Heart right ventricle (tissue), 16 donors: ENCODE measurements at regions not wholly inside any gene's neighbourhood (a gene's known extent, or its start where the extent isn't known, plus 50 kb on each side); places are given as distances from the start of the nearest gene placed in this dataset.

ENCODE experiments used
- ATAC-seq, 8 donors: fragments of 200-7000 bp; cut with Tn5 transposase; one replicate each; pipeline ENCODE4 v1.9.1; 2020; ENCODE audit warnings: mild to moderate bottlenecking in 8 of 8, moderate library complexity in 8 of 8, moderate number of reproducible peaks in 1 of 8
- DNase-seq, 2 donors: peaks; one replicate each; pipeline ENCODE4 v3.0.0-alpha.2; 2020
- H3K27ac ChIP-seq, 10 donors: fragments of 200-600 bp; sonication (generic) in 2 of 10; one replicate each; pipeline versions ENCODE4 v1.5.0 to v1.8.0; 2020 to 2022; ENCODE audit warnings: mild to moderate bottlenecking in 3 of 10
- H3K27me3 ChIP-seq, 7 donors: fragments of 200-600 bp; one replicate each; pipeline ENCODE4 v1.8.0; 2021 to 2022; ENCODE audit warnings: mild to moderate bottlenecking in 2 of 7
- H3K36me3 ChIP-seq, 9 donors: fragments of 200-600 bp; sonication (generic) in 1 of 9; one replicate each; pipeline versions ENCODE4 v1.5.0 to v1.8.0; 2020 to 2022; ENCODE audit warnings: mild to moderate bottlenecking in 2 of 9
- H3K4me1 ChIP-seq, 9 donors: fragments of 200-600 bp; sonication (generic) in 1 of 9; one replicate each; pipeline versions ENCODE4 v1.5.0 to v1.8.0; 2020 to 2022; ENCODE audit warnings: mild to moderate bottlenecking in 4 of 9
- H3K4me3 ChIP-seq, 10 donors: fragments of 200-600 bp; sonication (generic) in 2 of 10; one replicate each; pipeline versions ENCODE4 v1.5.0 to v1.8.0; 2020 to 2022; ENCODE audit warnings: mild to moderate bottlenecking in 7 of 10, moderate library complexity in 2 of 10
- H3K9me3 ChIP-seq, 11 donors: fragments of 200-600 bp in 10 of 11; sonication (generic) in 2 of 11; one replicate each; pipeline versions ENCODE4 v1.5.0 to v1.8.0; 2013 to 2022; ENCODE audit warnings: mild to moderate bottlenecking in 2 of 11, control low read depth in 1 of 11, moderate library complexity in 1 of 11
- CTCF ChIP-seq, 9 donors: fragments of 200-600 bp; sonication (generic) in 2 of 9; IDR thresholded peaks; one replicate each; pipeline versions ENCODE4 v1.5.0 to v1.8.0; 2021 to 2022; ENCODE audit warnings: antibody characterized with exemption in 9 of 9, mild to moderate bottlenecking in 5 of 9, moderate library complexity in 1 of 9
- WGBS, 2 donors: extraction: QIAGEN DNeasy Blood & Tissue Kit; methylation state at CpG; one replicate each; pipeline ENCODE4 v1.1.7; 2013; ENCODE audit warnings: inconsistent platforms in 1 of 2; 5-methylcytosine and 5-hydroxymethylcytosine counted together
- intact Hi-C, 10 donors: fragments of 100-400 bp; cut with DNase I; formaldehyde crosslinking; loops; one replicate each; pipeline versions ENCODE4 v1.11.1 to v1.14.2; 2022
- donor health status: Arrhythmogenic right ventricular cardiomyopathy.
- donor health status: ischemic (EF 13 %, LVEDD 7.1; RV severe dilation, severe dysfunction).
- donor health status: healthy with polysubstance abuse.
- donor health status: DM: no; HTN: yes; CAD: no.
- donor health status: DM: no; HTN: no; CAD: no.
- donor health status: ischemic (EF 25% LVEDD 6.9; RV normal size, moderate dysfunction).
- donor health status: ischemic (EF 25% LVEDD 5.7; RV mildly dilated, moderate dysfunction).
- donor health status: healthy.
- donor health status: DM: yes; HTN: yes; CAD: no.
- donor health status: Ischemic cardiomyopathy.
- donor health status: ischemic (EF 35%, LVEDD 5.7; RV mildly dilated, moderate dysfunction).
- donor health status: nonischemic (EF 11% LVEDD 7.7; RV severe dilation, severe dysfunction).
- donor health status: DM: yes; HTN: yes; CAD: no.
- donor health status: PGD.
- donor health status: ischemic (EF 29% LVEDD 5.4; RV normal size, mild dysfunction).
- donor health status: nonischemic (EF 23%, LVEDD 6.1; RV moderate dilation, normal function).

GRCh38 chr12:124718458-124718857 is 145.2 kb downstream of the SCARB1 start:
- no peak for DNase-seq
- 94% methylated on average over 8 of the region's 8 CpGs for WGBS, 2 donors
- Histone ChIP-seq H3K27ac (no peak overlapping the region), H3K27me3 (no peaks in the 10 kb centered on the region), H3K36me3 (no peaks in the 10 kb centered on the region), H3K4me1 (peaks cover 7 to 61% (median 24%) of the 10 kb centered on the region in 9 donors), H3K9me3 (peaks cover 0 to 5% (median 0%) of the 10 kb centered on the region in 11 donors), H3K4me3 (no peak overlapping the region)
- intact Hi-C loops: no loop called here
- ATAC-seq: no peak
- no peak for TF ChIP-seq CTCF (IDR thresholded peaks at IDR 0.05)

GRCh38 chr12:124718036-124718435 is 145.6 kb downstream of the SCARB1 start:
- Histone ChIP-seq H3K27me3 (no peaks in the 10 kb centered on the region), H3K4me3 (no peak overlapping the region), H3K36me3 (no peaks in the 10 kb centered on the region), H3K9me3 (peaks cover 0 to 5% (median 0%) of the 10 kb centered on the region in 11 donors), H3K27ac (no peak overlapping the region), H3K4me1 (peaks cover 7 to 65% (median 24%) of the 10 kb centered on the region in 9 donors)
- intact Hi-C loops: no loop called here
- no peak for ATAC-seq
- WGBS, 2 donors: 94% methylated on average over 14 of the region's 14 CpGs
- no peak for TF ChIP-seq CTCF (IDR thresholded peaks at IDR 0.05)
- no peak for DNase-seq

GRCh38 chr12:124717318-124717717 is 146.3 kb downstream of the SCARB1 start:
- no peaks in the 10 kb centered on the region for H3K36me3 ChIP-seq
- TF ChIP-seq CTCF (IDR thresholded peaks at IDR 0.05): no peak
- intact Hi-C loops: no loop called here
- WGBS, 2 donors: 98 to 99% methylated on average over 4 of the region's 4 CpGs
- H3K4me1 ChIP-seq: peaks cover 7 to 72% (median 28%) of the 10 kb centered on the region in 9 donors
- ATAC-seq: no peak
- H3K27ac ChIP-seq: no peak overlapping the region
- H3K27me3 ChIP-seq: no peaks in the 10 kb centered on the region
- H3K9me3 ChIP-seq: no peaks in the 10 kb centered on the region
- no peak overlapping the region for H3K4me3 ChIP-seq
- DNase-seq: no peak

GRCh38 chr12:124716208-124717130 is 147.2 kb downstream of the SCARB1 start:
- Histone ChIP-seq H3K4me1 (peaks cover 7 to 66% (median 27%) of the 10 kb centered on the region in 9 donors), H3K27ac (peak overlapping the region in 1 of 10 donors; percentile 1), H3K27me3 (no peaks in the 10 kb centered on the region), H3K4me3 (no peak overlapping the region), H3K9me3 (no peaks in the 10 kb centered on the region), H3K36me3 (no peaks in the 10 kb centered on the region)
- TF ChIP-seq CTCF (IDR thresholded peaks at IDR 0.05): no peak
- intact Hi-C loops: no loop called here
- WGBS, 2 donors: 83 to 84% methylated on average over 22 of the region's 22 CpGs
- ATAC-seq: no peak
- DNase-seq: no peak
